Anterior cingulate cortex (tissue), 58 donors: ENCODE measurements at regions not wholly inside any gene's neighbourhood (a gene's known extent, or its start where the extent isn't known, plus 50 kb on each side); places are given as distances from the start of the nearest gene placed in this dataset.

Source experiments
- DNase-seq, 58 donors: peaks; one replicate each; lab custom pipeline; 2025; lab: John Stamatoyannopoulos, UW

DNA sequence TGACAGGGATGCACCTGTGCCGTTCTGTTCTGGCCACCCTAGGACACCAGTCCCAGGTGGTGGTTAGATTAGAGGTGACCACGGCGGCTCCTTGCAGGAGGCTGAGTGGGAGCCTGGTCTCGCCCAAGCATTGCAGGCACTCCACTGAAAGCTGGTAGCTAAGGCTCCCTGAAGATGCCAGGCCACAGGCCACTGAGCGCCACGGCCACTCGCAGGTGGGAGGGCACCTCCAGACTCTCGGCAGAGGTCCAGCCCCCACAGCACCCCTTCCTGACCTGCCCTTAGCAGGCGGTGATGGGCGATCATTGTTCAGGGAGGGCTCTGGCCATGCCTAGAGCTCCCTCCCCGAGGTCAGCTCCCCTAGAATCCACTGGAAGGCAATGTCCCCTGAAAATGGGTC, 1270.2 kb downstream of the BRD1 start:
- no peak for DNase-seq

DNA sequence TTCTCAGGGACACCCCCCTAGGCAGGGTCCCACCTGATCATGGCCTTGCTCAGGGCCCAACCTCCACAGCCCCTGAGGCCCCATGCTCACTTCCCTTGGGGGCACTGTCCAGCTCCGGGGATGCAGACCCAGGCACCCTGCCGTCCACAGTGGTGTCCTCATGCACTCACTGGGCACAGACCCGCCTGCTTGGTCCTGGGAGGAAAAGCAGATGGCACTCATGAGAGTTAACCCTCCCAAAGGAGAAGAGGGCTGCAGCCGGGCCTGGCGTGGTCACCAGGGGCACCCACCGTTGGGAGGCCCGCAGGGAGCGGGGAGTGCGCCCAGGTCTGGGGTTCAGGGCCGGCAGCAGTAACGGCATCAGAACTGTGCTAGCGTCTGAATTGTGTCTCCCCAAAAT, 1270.9 kb downstream of the BRD1 start:
- no peak for DNase-seq

DNA sequence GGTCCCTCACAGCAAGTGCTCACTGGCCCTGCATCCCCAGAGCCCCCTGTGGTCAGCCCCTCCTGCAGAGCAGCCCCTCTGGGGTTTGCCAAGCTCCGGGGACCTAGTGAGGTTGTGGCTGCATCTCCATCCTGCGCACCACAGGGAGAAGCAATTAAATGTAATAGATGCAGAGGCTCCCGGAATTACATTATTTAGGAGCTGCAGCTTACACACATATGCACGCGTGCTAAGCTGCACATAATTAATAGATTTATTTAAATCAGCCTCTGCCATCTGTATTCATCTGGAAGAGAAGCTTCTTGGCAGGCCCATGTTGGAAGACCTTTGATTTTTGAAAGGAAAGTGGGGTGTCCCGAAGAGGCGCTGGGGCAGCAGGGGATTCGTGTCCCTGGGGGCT, 1271.5 kb downstream of the BRD1 start:
- no peak for DNase-seq

DNA sequence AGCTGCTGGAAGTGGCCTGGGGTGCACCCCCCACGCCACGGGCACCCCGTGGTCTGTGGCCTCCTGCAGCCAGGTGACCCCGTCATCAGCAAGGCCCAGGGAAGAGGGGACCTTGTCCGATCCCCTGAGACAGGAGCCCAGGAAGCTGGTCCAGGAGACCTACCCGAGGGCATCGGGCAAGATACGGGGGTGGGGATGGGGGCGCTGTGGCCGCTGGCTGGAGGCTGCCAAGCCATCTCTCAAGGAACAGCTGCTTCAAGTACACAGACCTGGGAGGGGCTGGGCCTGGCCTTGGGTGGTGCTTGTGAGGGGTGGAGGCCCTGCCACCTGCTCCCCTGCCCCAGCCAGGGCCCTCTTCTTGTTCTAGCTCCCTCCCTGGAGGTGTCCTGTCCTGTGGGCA, 1272.1 kb downstream of the BRD1 start:
- DNase-seq = no peak

DNA sequence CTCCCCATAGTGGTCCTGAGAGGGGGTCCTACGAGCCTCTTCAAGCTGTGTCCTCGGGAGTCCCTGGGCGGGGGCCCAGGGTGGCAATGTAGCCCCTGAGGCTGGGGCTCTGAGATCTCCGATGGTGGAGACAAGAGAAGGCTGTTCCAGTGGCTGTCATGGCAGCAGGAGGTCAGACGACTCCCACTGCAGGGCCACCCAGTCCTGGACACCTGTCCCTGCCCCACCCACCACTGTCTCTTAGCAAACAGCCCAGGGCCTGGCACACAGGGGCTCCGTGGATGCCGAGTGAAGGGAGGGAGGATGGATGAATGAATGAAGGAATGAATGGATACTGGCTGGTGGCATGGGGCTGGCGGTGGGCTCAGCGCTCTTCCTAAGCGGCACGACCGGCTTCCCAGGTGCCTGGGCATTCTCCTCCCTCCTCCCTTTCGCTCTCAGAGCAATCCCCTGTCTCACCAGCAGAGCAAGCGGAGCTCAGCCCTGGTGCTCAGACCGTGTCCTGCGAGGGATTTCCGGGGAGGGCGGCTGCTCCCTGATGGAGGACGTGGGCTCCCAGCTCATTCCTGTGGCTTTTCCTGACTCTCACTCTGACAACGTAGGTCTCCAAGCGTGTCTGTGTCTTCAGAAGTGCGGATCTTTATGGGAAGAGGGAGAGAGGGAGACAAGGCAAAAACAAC, 1272.6 kb downstream of the BRD1 start:
- no peak for DNase-seq

DNA sequence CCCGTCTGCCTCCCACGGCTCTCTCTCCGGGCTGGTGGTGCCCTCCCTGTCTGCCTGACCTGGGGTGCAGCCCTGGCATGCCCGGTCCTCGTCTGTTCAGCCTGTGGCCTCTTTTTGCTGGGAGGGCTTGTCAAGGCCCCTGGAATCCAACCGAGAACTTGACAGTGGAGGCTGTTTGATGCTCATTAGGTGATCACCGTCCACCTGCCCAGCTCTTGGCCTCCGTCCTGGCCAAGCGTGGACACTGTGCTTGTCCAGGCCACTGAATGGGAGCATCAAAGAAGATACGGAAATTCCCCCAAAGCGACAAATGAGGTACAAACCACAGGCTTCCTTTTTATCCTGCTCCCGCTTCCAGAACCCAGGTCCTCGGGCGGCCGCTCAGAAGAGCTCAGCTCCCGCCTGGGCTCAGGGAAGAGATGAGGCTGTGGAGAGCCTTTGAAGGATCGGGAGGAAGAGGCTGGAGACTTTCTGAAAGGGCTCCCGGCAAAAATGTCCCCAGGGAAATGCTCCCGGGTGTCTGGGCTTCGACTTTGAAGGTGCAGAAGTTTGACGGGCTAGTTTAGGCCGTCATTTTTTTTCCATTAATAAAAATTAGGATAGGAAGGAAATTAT, 1273.9 kb downstream of the BRD1 start:
- DNase-seq = no peak

DNA sequence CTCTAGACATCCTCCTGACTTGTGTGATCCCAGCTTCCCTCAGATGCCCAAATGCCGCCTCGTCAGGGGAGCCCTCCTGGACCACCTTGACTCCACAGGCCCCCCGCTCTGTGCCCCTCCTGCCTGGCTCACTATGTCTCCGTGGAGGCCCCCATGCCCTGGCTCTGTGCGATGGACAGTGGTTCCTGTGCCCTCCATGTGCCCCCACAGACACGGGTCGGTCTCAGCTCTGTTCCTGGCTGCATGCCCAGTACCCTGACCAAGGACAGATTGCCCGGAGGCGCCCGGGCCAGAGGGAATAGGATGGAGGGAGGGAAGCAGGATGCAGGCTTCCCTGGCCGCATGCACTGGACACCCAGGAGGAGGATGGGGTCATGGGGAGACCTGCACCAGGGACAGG, 1274.6 kb downstream of the BRD1 start:
- no peak for DNase-seq

DNA sequence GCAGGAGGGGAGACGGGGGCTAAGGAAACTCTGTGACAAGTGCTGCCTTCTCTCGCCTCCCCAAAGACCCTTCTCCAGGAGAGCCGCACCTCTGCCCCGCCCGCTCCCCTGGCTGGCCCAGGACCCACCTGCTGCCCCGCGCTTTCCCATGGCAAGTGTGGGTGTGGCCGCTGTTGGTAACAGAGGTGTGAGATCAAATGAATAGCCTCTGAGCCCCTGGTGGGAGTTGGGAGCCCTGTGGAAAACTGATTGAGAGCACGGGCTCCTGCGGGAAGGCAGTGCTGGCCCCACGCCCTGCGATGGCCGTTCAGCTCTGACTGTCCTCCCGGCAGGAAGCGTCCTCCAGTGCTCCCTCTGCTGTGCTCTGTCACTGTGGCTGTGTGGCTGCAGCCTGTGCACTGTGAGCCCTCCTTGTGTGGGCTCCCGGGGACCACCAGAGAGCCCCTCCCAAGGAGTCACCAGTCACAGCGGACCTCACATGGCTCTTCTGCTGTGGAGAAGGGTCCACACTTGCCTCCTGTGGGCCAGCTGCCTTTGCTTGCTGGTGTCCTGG, 1275.9 kb downstream of the BRD1 start:
- no peak for DNase-seq

DNA sequence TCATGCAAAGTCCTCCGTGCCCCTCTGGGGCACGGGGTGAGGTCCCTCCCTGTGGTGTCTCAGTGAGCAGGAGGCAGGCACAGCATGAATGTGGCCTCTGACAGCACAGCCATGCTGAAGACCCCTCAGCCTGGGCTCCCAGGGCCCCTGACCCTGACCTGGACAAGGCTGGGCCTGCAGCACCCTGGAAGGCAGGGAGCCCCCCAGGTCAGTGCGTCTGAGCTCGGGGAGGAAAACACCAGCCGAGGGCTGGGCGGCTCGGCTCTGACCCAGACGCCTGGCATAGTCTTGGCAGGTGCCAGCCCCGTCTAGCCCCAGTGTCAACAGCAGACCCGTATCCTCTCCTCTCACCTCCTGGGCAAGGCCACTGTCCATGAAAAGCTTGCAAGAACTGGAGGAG, 1276.6 kb downstream of the BRD1 start:
- no peak for DNase-seq

DNA sequence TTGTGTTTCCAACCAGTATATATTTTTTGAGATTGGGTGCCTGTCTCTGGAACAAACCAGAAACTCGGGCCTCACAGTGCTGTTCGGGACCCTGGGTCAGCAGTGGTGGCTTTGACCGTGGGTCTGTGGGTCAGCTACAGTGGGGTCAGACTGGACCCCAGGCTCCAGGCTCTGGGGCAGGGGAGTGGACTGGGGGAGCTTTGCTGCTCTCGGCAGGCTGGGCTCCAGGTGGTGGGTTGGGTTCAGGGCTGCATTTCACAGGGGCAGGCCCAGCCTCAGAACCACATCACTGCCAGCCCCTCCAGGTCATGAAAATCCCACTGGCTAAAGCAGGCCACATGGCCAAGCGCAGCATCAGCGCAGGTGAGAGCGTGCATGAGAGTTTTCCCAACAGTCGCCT, 1279.3 kb downstream of the BRD1 start:
- DNase-seq = no peak

DNA sequence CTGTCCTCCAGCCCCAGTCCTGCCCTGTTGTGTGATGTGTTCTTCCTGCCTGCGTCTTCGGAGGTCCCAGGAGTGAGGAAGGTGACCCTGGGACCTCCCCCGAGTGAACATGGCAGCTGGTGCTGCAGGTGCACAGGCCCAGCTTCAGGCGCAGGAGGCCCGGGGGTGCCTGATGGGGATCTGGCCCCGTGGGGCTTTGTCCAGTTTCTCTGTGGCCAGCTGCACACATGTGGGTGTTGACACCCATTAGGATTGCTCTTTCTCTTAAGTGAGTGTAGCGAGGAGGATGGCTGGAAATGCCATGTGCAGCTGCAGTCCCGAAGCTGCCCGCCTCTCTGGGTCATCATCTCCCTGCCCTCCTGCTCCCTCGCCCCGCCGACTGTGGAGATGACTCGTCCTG, 1279.7 kb downstream of the BRD1 start:
- DNase-seq = no peak

DNA sequence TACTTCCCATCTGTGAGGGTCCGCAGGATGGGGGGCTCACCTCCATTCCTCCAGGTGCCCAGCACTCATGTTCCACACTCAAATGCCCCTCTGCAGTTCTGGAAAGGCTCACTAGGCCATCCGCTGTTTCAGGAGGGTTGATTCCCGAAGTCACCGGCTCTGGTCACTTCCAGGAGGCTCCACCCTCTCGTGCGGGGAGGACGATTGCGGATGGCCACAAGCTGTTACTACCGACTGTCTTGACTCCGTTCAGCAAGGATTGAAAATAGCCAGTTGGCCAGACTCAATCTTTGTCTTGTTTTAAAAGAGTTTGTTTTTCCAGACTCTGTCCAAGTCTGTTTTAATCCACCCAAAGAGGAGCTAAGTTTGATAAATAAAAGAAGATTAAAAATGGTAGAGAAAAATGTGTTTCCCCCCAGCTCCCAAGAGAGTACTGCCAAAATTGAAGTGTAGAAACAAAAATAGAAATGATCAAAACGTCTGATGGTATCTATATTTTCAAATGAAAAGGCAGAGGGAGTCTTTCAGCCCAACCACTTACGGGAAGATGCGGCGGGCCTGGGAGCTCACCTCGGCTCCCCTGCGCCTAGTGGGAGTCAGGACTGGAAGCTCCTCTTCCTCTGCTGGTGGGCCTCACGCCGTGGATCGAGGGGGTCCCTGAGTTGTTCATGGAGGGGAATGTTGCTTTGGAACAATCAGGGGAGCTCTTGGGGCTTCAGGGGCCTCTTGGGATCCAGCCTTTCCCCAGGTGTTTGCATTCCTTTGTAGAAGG, 1280.8 kb downstream of the BRD1 start:
- DNase-seq = no peak

DNA sequence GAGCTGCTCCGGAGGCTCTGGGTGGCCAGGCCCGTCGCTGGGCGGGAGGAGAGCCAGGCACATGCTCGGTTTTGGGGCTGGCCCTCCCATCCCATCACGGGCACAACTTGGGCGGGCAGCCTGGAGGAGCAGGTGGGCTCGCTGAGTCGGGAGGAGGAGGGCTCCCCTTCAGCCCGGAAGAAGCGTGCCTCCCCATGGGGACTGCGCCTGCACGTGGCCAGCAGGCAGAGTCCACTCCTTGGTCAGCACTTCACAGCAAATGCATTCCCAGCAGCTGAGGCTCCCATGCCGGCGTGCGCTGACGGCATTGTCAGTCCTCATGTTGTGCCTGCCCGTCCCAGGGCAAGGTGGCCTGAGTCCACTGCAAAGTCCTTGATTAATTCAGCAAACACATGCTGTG, 1281.7 kb downstream of the BRD1 start:
- DNase-seq = no peak

DNA sequence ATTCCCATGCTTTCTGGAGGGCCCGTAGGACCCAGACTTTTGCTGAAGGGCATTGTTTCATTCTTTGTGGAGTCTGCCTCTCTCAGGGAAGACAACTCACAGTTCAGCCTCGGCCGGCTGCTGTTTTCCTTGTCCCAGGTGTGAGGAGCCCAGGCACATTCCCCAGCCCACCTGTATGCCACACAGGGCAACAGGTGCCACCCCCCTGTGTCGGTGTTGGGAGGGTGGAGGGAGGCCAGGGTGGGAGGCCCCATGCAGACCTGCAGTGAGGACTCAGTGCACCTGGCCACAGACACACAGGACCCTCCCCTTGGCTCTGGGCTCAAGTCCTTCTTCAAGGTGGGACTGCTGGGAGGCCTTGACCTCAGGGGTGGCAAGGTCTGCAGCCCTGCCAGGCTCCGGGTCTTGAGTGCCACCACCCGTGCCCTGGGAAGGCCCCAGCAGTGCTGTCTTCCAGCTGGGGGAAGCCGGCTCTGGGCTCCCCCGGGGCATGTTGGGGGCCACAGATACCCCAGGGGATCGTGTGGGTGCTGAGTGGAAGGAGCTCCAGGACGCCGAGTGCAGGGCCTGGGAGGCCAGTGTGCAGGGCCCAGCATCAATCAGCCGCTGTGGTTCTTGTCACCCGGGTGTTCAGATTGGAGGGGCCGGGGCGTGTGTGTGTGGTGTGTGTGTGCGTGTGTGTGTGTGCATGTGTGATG, 1286.1 kb downstream of the BRD1 start:
- no peak for DNase-seq

DNA sequence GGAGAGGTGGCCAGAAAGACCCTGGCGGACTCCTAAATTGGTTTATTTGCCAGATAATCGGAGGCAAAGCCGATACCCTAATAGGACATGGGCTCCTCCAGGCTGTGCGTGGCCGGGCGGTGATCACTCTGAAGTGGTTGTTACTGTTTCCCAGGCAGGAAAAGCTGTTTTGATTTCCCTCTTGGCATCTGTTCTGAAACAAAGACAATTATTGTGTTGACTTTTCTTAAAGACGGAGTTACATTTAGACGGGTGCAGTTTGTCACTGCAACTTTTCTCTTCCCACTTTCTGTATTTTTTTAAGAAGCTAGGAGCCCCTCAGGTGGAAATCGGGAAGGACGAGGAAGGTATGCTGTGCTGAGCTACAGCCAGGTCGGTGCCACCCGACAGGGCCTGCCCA, 1288.4 kb downstream of the BRD1 start:
- DNase-seq = no peak

DNA sequence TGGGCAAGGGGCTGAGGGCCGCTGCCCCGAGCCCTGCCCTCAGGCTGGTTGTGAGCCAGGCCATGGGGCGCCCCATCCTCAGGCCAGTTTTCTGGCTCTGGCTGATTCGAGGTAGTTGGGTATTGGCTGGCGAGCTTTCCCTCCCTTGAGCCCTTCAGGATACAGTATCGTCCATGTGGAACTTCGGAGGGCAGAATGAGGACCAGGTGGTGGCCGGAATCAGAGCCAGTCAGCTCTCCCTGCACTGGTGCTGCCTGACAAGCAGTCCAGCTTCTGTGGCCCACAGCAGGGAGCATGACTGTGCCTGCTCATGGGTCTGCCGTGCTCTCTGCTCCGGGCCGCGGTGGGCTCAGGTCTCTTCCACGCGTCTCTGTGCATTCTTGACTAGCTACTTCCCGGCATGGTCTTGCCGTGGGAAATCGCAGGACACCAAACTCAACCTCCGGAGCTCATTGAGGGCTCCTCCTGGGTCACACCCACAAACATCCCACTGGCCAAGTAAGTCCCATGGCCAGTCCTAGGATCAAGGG, 1289.3 kb downstream of the BRD1 start:
- no peak for DNase-seq

DNA sequence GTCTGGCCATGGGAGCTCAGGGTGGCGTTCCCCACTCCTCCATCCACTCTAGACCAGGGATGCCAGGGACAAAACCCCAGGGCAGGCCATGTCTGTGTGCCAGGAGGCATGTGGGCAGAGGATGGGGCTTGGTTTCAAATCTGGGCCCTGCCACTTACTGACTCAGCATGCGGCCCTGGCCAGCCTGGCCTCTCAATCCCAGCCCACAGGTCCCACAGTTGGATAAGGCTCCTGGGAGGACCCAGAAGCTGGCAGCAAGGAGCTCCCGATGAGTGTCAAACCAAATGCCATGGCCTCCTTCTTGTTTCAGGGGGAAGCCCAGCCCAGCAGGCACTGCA, 1290.4 kb downstream of the BRD1 start:
- DNase-seq = peak in 9 of 58 donors; percentile 31 to 69 (median 57)

DNA sequence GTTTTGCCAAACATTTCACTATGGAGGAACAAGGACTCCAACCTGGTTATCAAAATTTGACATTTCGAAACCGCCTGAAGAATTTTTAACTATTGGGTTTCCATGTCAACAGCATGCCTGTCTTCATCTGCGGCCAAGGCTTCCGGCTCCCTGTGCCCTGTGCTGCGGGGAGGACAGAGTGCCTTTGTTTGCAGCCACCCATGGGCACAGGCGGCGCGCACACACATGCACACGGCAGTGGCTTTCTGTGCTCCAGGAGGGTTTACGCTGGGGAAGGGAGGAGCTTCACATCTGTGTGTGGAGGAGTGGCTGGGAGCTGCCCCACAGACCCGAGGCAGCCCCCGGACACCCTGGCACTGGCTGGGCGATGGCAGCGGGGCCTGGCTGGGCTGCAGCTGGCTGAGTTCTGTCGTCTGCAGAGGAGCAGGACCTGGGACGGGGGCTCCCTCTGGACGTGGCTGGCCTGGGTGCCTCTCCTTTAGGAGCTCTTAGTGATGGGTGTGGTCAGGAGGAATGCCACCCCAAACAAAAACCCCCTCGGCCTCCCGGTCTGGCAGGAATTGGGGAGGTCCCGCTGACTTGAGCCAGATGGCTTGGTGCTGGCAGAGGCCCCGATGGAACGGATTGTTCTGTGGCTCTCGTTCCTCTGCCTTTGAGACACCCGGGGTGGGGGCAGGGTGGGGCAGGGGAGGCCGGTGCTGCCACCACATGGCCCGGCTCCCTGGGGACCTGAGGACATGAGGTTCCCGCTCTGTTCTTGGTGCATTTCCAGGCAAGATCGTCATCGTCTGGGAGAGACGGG, 1290.9 kb downstream of the BRD1 start:
- peak in 54 of 58 donors; percentile 25 to 93 (median 69) for DNase-seq

DNA sequence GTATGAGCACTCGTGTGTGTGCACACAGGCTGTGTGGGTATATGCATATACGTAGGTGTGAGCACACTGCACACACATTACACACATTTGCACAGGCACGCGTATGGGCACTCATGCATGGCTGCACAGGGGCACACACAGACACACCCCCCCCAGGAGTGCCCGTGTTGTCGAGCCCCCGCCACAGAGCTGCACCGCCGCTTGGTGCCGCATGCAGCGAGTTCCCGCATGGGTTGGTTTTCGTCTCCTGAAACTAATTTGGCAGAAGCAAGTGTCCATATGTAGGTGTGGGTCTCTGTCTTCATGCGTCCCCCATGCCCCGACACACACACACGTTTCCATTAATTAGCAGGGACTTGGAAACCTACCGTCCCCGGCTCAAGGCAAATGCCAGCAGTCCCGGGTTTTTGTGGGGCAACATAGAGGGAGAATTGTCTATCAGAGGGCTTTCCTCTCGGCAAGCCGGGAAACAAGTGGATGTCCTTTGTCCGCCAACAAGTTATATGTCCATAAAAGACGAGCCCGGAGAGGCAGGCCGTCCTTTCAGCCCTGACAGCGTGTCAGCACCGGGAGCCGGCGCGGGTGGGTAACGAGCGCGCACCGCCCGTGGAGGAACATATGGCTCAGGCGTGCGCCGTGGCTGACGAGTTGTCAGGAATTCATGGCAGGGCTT, 1291.7 kb downstream of the BRD1 start:
- peak in 41 of 58 donors; percentile 21 to 77 (median 56) for DNase-seq
